Glutamatergic neuron (in vitro differentiated cells): ENCODE measurements at regions not wholly inside any gene's neighbourhood (a gene's known extent, or its start where the extent isn't known, plus 50 kb on each side); places are given as distances from the start of the nearest gene placed in this dataset.

ENCODE experiments used
- DNase-seq: peaks from one replicate; pipeline ENCODE4 v3.0.0; 2022
- H3K27ac Mint-ChIP-seq: one replicate; pipeline ENCODE4 v1.8.0; 2020; ENCODE audit warnings: mild to moderate bottlenecking, mixed read lengths, inconsistent platforms; ENCODE audit not compliant: unreplicated experiment
- H3K27me3 Mint-ChIP-seq: one replicate; pipeline ENCODE4 v1.8.0; 2020; ENCODE audit warnings: mild to moderate bottlenecking, moderate library complexity, mixed read lengths, inconsistent platforms; ENCODE audit not compliant: unreplicated experiment
- H3K36me3 Mint-ChIP-seq: one replicate; pipeline ENCODE4 v1.8.0; 2020; ENCODE audit warnings: mild to moderate bottlenecking, mixed read lengths, inconsistent platforms; ENCODE audit not compliant: unreplicated experiment
- H3K4me1 Mint-ChIP-seq: one replicate; pipeline ENCODE4 v1.8.0; 2020; ENCODE audit warnings: mild to moderate bottlenecking, low read depth, mixed read lengths, inconsistent platforms; ENCODE audit not compliant: unreplicated experiment
- H3K4me3 Mint-ChIP-seq: one replicate; pipeline ENCODE4 v1.8.0; 2020; ENCODE audit warnings: mild to moderate bottlenecking, mixed read lengths, inconsistent platforms; ENCODE audit not compliant: unreplicated experiment
- H3K9me3 Mint-ChIP-seq: one replicate; pipeline ENCODE4 v1.8.0; 2020; ENCODE audit warnings: mild to moderate bottlenecking, moderate library complexity, mixed read lengths, inconsistent platforms; ENCODE audit not compliant: unreplicated experiment
- TF ChIP-seq, protein P1 (sequence below): fragments of 200-600 bp; sonication (generic); IDR thresholded peaks from one replicate; pipeline ENCODE4 v1.5.0; 2021; ENCODE audit not compliant: partially characterized antibody, unreplicated experiment

DNA sequence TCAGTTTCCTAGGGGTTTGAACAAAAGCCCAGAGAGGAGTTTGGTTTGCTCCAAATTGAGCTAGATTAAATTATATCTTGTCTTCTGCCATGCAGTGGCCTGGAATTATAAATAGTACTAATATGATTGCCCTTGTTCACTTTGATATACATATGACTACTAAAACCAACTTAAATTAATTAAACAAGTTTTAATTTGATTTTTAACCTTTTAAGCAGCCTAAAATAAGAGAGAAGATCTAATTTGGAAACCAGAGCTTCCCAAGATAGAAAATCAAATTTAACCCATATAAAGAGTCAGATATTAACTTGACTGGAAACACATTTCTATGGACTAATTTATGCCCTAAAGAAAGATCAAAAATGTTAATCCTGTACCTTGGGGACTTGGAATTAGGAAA, 444.5 kb upstream of the SLC8A1 start:
- TF ChIP-seq, protein P1, sequence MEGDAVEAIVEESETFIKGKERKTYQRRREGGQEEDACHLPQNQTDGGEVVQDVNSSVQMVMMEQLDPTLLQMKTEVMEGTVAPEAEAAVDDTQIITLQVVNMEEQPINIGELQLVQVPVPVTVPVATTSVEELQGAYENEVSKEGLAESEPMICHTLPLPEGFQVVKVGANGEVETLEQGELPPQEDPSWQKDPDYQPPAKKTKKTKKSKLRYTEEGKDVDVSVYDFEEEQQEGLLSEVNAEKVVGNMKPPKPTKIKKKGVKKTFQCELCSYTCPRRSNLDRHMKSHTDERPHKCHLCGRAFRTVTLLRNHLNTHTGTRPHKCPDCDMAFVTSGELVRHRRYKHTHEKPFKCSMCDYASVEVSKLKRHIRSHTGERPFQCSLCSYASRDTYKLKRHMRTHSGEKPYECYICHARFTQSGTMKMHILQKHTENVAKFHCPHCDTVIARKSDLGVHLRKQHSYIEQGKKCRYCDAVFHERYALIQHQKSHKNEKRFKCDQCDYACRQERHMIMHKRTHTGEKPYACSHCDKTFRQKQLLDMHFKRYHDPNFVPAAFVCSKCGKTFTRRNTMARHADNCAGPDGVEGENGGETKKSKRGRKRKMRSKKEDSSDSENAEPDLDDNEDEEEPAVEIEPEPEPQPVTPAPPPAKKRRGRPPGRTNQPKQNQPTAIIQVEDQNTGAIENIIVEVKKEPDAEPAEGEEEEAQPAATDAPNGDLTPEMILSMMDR, result no peak
- no peaks in the 10 kb centered on the region for H3K27me3 Mint-ChIP-seq
- DNase-seq, result no peak
- H3K4me3 Mint-ChIP-seq, result no peak overlapping the region
- no peaks in the 10 kb centered on the region for H3K36me3 Mint-ChIP-seq
- no peaks in the 10 kb centered on the region for H3K4me1 Mint-ChIP-seq
- H3K27ac Mint-ChIP-seq, result no peak overlapping the region
- no peaks in the 10 kb centered on the region for H3K9me3 Mint-ChIP-seq

DNA sequence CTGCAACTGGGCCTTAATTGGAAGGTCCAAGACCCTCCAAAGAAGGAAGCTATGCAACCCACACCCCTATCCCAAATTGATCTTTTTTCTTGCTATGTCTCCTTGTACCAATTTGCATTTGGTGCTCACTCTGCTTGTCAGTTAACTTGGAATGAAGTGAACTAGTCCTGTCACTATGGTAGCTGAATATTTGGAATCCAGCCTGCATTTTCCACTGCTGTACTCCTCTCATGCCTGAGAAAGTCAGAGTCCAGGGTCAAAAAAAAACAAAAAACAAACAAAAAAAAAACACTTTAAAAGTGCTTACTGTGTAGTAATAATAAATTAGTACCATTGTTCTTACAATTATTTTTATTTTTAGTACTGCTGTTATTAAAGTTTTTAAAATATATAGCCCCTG, 462.8 kb upstream of the SLC8A1 start:
- DNase-seq, result no peak
- TF ChIP-seq, protein P1, result no peak
- Mint-ChIP-seq H3K36me3 (no peaks in the 10 kb centered on the region), H3K9me3 (no peaks in the 10 kb centered on the region), H3K27ac (no peak overlapping the region), H3K27me3 (peaks cover 3% of the 10 kb centered on the region), H3K4me1 (no peaks in the 10 kb centered on the region), H3K4me3 (no peak overlapping the region)

DNA sequence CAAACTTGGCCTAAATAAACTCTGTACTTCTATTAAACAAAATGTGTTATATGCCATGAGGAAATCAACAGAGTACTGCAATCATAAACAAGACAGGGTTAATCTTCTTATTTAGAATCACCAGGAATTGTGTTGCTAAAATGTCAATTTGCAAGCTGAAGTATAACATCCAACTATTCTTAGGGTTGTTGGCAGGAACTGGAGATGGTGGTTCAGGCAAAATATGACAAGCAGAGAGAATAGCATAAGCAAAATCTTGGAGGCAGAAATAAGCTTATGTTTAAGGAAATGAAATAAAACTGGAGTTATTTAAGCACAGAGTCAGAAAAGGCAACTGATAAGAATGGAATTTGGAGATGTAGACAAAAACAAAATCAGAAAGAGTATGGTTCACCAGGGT, 463.8 kb upstream of the SLC8A1 start:
- Mint-ChIP-seq H3K27ac (no peak overlapping the region), H3K4me1 (no peaks in the 10 kb centered on the region), H3K27me3 (peaks cover 3% of the 10 kb centered on the region), H3K36me3 (no peaks in the 10 kb centered on the region), H3K9me3 (no peaks in the 10 kb centered on the region), H3K4me3 (no peak overlapping the region)
- DNase-seq, result no peak
- TF ChIP-seq, protein P1, result no peak

DNA sequence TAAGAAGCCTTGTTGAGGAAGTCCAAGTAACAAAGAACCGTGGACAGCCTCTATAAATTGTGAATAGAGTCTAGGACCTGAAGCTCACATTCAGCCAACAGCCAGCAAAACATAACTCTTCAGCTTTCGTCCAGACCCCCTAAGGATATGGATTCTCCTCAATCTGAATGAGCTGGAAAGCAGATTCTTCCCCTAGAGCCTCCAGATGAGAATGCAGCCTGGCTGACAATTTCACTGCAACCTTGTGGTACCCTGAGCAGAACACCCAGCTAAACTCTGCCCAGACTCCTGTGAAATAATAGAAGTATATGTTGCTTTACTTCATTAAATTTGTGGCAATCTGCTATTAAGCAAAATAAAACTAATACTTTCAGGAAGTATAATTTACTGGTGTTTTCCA, 483.5 kb upstream of the SLC8A1 start:
- H3K4me1 Mint-ChIP-seq, result no peaks in the 10 kb centered on the region
- H3K27me3 Mint-ChIP-seq, result no peaks in the 10 kb centered on the region
- H3K27ac Mint-ChIP-seq, result no peak overlapping the region
- H3K36me3 Mint-ChIP-seq, result no peaks in the 10 kb centered on the region
- no peak overlapping the region for H3K4me3 Mint-ChIP-seq
- DNase-seq, result no peak
- TF ChIP-seq, protein P1, result no peak
- H3K9me3 Mint-ChIP-seq, result no peaks in the 10 kb centered on the region

GRCh38 chr2:40937284-40937683, 485.4 kb upstream of the SLC8A1 start:
- Mint-ChIP-seq H3K4me1 (no peaks in the 10 kb centered on the region), H3K27me3 (no peaks in the 10 kb centered on the region)
- TF ChIP-seq, protein P1, result no peak

More at GRCh38 chr2:40937284-40937683, 485.4 kb upstream of the SLC8A1 start:
- Mint-ChIP-seq H3K4me3 (no peak overlapping the region), H3K9me3 (peaks cover 4% of the 10 kb centered on the region), H3K36me3 (no peaks in the 10 kb centered on the region), H3K27ac (no peak overlapping the region)
- no peak for DNase-seq
